GM21717 (cell line): ENCODE measurements at regions not wholly inside any gene's neighbourhood (a gene's known extent, or its start where the extent isn't known, plus 50 kb on each side); places are given as distances from the start of the nearest gene placed in this dataset.

Experiments
- ATAC-seq: cut with Tn5 transposase; IDR thresholded peaks from one replicate; pipeline ENCODE4 v1.9.1; 2021; ENCODE audit warnings: mild to moderate bottlenecking, moderate library complexity; ENCODE audit not compliant: unreplicated experiment

DNA sequence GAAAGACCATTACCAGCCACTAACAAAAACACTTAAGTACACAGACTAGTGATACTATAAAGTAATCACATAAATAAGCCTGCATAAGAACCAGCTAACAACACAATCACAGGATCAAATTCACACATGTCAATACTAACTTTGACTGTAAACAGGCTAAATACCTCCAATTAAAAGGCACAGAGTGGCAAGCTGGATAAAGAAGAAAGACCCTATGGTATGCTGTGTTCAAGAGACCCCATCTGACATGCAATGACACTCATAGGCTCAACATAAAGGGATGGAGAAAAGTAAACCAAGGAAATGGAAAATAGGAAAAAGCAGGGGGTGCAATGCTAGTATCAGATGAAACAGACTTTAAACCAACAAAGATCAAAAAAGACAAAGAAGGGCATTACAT lies 631.8 kb upstream of the NOX3 start:
- no peak for ATAC-seq

DNA sequence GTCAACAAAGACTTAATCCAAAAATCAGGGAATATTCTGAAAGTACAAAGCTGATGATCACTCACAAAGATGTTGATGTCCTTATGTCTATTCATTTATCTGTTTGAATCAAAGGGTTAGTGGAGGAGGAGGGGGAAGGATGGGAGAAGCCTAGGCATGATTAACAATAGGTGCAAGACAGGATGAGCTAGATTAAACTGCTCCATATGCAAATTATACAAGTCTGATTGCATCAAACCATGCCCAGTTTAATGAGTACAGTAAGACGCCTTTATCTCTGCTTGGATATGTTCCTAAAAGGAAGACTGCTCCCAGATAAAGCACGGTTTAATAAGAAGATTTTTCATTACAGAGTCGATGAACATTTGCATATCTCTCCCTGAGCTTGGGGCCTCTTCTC lies 626.4 kb upstream of the NOX3 start:
- no peak for ATAC-seq

DNA sequence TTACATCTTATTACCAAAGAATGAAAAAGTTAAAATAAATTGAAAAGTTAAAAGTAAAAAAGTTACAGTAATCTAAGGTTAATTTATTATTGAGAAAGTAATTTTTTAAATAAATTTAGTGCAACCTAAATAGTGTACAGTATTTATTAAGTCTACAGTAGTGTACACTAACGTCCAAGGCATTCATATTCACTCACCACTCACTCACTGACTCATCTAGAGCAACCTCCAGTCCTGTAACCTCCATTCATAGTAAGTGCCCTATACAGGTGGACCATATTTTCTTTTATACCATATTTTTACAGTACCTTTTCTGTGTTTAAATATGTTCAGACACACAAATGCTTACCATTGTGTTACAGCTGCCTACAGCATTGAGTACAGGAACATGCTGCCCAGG lies 624.7 kb upstream of the NOX3 start:
- ATAC-seq: no peak

DNA sequence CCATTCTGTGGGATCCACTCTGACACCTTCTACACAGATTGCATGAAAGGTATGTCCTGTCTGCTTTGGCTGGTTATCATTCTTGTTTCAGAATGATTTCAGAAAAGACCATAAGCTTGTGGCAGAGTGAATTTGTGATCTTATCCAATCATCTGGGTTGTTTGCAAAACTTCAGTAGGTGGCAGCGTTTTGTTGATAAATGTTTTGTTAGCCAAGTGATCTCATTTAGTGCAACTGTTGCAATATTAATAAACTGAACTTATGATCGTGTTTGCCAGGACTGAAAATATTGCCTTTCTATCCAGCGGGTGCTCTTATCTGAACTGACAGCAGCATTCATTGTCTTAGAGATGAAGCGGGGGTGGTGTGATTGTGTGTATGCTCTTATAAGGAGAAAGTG lies 613.2 kb upstream of the NOX3 start:
- no peak for ATAC-seq

- ATAC-seq: no peak
Observed at GRCh38 chr6:156065849-156066248, 610.2 kb upstream of the NOX3 start.

DNA sequence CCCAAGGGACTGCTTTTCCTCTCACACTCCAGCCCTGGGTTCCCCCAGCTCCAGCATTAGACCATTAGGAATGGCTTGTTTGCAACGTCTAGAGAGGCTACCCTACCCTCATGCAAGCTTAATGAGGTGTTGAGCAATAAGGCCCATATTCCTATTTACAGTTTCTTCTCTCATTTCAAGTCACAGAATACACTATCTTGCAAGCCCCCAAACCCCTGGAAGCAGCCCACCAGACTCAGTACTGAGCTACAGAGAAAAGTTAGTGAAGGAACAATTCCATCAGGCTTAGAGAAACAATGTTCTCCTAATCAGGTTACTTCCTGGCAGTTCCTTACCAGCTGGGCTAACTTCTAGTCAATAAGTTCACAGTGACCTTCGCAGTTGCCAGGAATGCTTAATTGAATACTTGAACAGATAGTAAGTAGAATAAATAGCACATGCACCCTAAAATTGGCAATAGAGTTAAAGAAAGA lies 606.5 kb upstream of the NOX3 start:
- ATAC-seq: no peak

- ATAC-seq: no peak
Observed at GRCh38 chr6:156061465-156061864, 605.8 kb upstream of the NOX3 start.

DNA sequence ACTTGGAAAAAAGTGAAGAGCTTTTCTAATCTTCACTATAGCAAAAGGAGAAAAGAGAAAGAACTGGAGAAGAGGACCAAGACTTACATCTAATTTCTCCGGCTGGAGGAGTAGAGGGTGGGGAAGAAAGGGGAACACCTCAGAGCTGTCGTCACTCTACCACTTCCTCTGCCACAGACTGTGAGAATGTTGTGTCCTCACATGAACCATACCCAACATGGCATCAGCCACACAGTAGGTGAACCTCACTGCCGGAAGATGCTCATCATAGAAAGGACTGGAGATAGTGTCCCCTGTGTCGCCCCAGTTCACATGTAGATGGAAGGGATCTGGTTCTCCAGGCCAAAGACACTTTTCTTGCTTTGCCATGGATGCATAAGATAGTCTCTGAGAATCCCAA lies 604.4 kb upstream of the NOX3 start:
- no peak for ATAC-seq

- ATAC-seq: no peak
Observed at GRCh38 chr6:156058356-156058755, 602.7 kb upstream of the NOX3 start.

DNA sequence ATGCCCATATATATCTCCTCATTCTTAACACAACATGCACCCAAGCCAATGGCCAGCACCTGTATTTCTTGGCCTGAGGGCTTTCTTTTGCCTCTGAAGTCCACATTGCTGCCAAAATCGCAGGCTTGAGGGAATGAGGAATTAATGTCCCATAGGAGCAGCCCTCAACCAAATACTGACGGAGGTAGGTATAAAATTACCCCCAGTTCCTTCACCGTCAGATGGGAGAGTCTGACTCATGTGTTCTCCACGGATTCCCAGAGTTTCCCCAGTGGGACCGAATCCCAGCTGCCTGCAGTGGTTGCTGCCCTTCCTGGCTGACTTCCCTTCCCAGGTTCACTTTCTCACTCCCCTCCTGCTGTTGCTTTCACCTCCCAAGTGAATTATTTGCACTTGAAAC lies 602.2 kb upstream of the NOX3 start:
- ATAC-seq: no peak

DNA sequence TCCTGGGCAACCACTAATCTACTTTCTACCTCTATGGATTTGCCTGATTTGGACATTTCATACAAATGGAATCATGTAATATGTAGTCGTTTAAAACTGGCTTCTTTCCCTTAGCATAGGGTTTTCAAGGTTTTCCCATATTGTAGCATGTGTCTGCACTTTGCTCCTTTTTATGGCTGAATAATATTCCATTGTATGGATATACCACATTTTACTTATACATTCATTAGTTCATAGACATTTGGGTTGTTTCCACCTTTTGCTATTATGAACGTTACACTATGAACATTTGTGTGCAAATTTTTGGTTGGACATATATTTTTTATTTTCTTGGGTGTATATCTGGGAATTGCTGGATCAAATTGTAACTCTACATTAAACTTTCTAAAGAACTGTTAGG lies 600.4 kb upstream of the NOX3 start:
- no peak for ATAC-seq

- no peak for ATAC-seq
Observed at GRCh38 chr6:156053626-156054025, 598.0 kb upstream of the NOX3 start.

DNA sequence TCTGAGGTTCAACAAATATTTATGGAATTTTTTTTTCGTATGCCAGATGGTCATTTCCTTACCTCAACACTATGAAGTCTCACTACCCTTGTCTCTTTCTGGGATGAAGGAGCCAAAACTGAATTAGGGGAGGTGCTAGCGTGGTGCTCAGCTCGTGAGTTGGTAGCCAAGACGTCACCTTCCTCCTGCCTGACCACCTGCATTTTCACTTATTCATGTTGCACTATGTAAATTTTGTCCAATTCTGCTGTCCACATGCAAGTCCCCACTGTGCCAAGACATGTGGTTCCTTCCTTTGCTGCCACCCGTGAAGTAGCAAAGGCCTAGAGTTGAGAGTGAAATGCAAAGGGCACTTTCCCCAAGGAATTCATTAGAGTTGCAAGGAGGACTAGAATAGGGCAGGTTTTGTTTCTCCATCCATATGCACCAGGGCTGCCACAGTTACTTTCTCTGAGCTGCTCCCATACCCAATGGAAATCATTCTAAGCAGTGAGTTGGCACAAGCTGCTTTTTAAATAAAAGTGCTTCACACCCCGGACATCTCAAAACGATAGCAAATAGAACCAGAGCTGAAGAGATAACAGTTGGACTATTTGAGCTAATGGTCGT lies 591.3 kb upstream of the NOX3 start:
- no peak for ATAC-seq

DNA sequence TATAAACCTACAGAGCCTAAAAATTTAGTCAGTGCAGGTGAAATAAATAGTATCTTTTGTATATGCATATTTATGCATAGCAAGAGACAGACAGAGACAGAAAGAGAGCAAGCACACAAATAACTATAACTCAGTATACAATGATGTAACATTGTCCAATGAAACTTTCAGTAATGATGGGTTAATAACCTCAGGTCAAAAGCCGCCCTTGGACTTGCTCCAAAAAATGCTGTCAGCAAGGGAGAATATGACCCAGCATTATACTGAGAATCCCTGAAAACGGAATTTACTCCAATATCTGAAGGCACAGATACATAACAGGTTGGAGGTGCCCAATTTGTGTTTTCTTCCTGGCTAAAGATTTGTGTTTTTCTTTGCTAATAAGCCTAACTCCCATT lies 590.6 kb upstream of the NOX3 start:
- ATAC-seq: no peak

DNA sequence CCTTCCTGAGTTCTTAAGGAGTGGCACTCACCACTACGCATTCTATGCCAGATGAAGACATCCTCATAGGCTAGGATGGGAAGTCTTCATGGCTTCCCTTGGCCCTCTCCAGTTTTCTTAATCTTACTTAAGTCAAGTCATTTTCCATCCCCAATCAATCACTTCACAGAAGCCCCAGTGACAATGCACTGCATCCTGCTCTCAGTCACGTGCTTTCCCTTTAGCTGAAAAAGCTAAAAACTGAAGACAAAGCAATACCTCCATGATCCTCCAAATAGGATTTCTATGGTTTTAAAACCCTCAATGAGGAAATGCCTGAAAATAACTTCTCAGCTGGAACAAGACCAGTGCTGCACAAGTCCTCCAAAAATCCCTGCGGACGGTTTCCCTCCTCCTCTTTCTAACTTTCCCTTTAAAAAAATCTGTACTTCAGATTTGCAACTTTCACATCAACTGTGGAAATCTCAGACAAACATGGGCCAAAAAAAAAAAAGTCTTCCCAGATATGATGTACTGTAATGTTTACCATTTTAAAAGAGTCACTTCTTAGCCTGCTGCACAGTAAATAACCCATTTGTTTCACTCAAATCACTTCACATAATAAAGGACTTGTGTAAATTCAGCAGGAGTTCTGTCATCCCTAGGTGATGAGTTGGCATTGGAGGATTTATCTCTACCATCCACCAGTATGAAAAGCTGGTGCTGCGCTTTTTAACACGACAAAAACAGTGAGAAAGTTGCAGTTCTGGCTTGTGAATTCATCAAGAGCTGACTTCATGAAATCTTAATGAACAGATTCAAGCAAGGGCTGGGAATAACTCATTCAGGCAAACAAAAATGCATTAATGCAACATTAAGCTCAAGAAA lies 590.0 kb upstream of the NOX3 start:
- ATAC-seq: no peak

- ATAC-seq: no peak
Observed at GRCh38 chr6:156033598-156033997, 578.0 kb upstream of the NOX3 start.

DNA sequence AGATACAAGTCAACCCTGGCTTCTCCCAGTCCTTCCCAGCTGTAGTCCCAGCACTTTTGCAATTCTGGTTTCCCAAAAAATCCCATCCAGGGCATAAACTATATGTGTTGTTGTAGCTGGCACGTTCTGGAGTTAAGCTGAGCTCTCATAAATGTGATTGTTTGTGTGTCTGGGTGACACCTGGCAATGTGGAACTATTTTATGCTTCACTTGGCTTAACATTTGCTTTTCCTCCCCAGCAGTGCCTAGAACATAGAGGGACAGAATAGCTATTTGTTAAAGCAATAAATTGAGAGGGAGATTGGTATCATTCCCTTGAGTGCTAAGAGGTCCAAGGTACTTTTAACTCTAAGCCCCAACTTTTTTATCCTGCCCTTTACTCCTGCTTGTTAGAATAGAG lies 575.9 kb upstream of the NOX3 start:
- no peak for ATAC-seq

DNA sequence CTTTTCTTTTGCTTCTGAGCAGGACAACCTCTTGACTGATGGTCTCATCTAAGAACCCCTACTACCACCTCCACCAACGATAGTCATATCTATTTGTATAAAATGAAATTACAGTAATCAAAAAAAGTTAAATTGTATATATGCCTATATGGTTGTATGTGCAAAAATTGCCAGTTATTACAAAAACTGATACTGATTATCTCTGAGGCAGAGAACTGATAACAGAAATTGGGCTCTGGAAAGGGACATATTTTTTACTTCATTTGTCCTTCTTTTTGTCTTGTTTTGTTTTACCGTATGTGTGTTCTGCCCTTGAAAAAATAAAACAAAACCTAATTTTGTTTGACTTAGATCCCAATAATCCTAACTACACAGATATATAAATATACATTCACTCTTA lies 574.4 kb upstream of the NOX3 start:
- no peak for ATAC-seq

- no peak for ATAC-seq
Observed at GRCh38 chr6:156029286-156029985, 573.8 kb upstream of the NOX3 start.

GRCh38 chr6:156028335-156029131 lies 572.9 kb upstream of the NOX3 start:
- no peak for ATAC-seq

GRCh38 chr6:156027248-156027626 lies 571.6 kb upstream of the NOX3 start:
- no peak for ATAC-seq
